ENCODE measurements at regions not wholly inside any gene's neighbourhood (a gene's known extent, or its start where the extent isn't known, plus 50 kb on each side); places are given as distances from the start of the nearest gene placed in this dataset.

DNA sequence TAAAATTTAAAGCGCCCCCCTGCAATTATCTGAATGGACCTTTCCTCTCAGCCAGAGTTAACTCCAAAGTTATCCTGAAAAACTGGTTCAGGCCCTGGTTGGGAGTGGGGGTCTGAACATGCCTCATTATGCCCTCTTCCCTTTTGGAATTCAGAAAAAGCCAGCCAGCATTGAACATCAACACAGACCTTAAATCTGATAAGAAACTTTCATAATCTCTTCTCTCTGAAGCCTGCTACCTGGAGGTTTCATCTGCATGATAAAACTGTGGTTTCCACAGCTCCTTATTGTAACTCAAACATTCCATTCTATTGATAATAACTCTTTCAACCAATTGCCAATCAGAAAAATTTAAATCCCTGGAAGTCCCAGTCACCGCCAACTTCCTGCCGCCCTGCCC, 133.3 kb downstream of the ARL4A start:
- 65 to 83% methylated on average over 3 of the region's 3 CpGs for WGBS, 2 donors
- no peaks in the 10 kb centered on the region for H3K4me1 ChIP-seq
- H3K4me3 ChIP-seq, result no peak overlapping the region
- ATAC-seq (no peak), DNase-seq (no peak)
- TF ChIP-seq, protein P1, sequence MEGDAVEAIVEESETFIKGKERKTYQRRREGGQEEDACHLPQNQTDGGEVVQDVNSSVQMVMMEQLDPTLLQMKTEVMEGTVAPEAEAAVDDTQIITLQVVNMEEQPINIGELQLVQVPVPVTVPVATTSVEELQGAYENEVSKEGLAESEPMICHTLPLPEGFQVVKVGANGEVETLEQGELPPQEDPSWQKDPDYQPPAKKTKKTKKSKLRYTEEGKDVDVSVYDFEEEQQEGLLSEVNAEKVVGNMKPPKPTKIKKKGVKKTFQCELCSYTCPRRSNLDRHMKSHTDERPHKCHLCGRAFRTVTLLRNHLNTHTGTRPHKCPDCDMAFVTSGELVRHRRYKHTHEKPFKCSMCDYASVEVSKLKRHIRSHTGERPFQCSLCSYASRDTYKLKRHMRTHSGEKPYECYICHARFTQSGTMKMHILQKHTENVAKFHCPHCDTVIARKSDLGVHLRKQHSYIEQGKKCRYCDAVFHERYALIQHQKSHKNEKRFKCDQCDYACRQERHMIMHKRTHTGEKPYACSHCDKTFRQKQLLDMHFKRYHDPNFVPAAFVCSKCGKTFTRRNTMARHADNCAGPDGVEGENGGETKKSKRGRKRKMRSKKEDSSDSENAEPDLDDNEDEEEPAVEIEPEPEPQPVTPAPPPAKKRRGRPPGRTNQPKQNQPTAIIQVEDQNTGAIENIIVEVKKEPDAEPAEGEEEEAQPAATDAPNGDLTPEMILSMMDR (IDR thresholded peaks at IDR 0.05), result no peak
- H3K27ac ChIP-seq, result no peak overlapping the region
- intact Hi-C loops (cut with DNase I), result loop anchor here in 2 of 10 donors (10.0 kb wide), 2 partner anchors 126 to 136 kb away; partner anchors contain the start of gene ARL4A (in 1 of the 2)
- peaks cover 0 to 9% (median 0%) of the 10 kb centered on the region in 11 donors for H3K9me3 ChIP-seq
- H3K36me3 ChIP-seq, result no peaks in the 10 kb centered on the region
- H3K27me3 ChIP-seq, result no peaks in the 10 kb centered on the region

DNA sequence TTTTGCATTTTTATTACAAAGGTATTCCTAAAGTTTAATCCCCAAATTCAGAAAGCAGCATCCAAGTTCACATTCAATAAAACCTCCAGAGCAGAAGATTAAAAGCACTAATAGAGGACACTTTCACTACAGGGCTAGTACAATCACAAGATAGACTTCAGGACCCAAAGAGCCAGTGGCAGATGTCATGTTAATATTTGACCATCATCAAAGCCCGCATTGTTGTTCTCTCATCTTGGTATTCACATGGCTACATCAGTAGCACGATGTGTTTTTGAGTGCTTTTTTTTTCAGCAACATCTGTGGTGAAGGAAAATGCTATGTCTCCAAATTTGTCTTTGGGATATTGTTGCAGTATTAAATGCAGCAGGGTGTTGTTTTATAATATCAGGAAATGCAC, 134.3 kb downstream of the ARL4A start:
- intact Hi-C loops (cut with DNase I), result loop anchor here in 2 of 10 donors (10.0 kb wide), 2 partner anchors 127 to 137 kb away; partner anchors contain the start of gene ARL4A (in 1 of the 2)
- Histone ChIP-seq H3K4me3 (no peak overlapping the region), H3K4me1 (no peaks in the 10 kb centered on the region), H3K27ac (no peak overlapping the region), H3K9me3 (peaks cover 0 to 9% (median 0%) of the 10 kb centered on the region in 11 donors), H3K27me3 (no peaks in the 10 kb centered on the region), H3K36me3 (no peaks in the 10 kb centered on the region)
- TF ChIP-seq, protein P1 (IDR thresholded peaks at IDR 0.05), result no peak
- DNase-seq, result no peak
- WGBS, 2 donors, result 67 to 72% methylated on average over 2 of the region's 2 CpGs
- no peak for ATAC-seq

DNA sequence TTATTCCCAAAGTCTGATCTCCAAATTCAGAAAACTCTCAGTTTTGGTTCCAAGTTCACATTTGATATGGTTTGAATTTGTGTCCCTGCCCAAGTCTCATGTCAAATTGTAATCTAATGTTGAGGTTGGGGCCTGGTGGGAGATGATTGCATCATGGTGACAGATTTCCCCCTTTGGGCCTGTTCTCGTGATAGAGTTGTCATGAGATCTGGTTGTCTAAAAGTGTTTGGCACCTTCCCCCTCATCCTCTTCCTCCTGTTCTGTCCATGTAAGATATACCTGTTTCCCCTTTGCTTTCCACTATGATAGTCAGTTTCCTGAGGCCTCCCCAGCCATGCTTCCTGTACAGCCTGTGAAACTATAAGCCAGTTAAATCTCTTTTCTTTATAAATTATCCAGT, 138.6 kb downstream of the ARL4A start:
- intact Hi-C loops (cut with DNase I), result loop anchor here in 4 of 10 donors (2.0 to 10.0 kb wide), 4 partner anchors 131 to 141 kb away; partner anchors contain the start of gene ARL4A (in 3 of the 4)
- peaks cover 0 to 9% (median 0%) of the 10 kb centered on the region in 11 donors for H3K9me3 ChIP-seq
- H3K4me3 ChIP-seq, result no peak overlapping the region
- no peak for ATAC-seq
- TF ChIP-seq, protein P1 (IDR thresholded peaks at IDR 0.05), result no peak
- 39 to 48% methylated on average over 1 of the region's 1 CpG for WGBS, 2 donors
- H3K27me3 ChIP-seq, result no peaks in the 10 kb centered on the region
- peaks cover 0 to 6% (median 0%) of the 10 kb centered on the region in 9 donors for H3K4me1 ChIP-seq
- peak overlapping the region in 6 of 10 donors; percentile 60 to 75 (median 70) for H3K27ac ChIP-seq
- no peak for DNase-seq
- H3K36me3 ChIP-seq, result no peaks in the 10 kb centered on the region

DNA sequence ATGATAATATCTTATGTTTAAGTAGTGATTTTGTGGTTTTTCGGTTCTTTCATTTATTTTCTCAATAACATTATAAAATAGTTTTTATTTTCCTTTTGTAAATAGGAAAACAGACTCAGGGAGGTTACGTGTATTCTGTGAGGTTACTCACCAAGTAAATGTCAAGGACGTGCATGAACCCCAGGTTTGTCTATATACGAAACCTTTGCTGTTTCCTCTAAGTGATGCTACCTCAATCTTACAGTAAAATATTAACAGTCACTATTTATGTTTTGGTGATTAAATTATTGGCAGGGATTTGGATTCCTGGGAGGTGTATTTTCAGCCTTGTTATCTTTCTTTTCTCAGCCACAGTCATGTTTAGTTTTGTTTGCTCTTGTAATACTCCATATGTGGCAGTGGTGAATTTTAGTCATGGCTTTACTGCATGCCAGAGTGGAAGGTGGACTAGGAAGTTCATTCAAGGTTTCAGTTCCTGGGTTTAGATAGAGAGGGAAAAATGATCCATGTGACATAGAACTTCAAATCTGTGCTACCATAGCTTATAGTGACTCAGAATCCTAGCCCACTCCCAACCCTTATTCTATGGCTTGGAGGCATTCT, 139.9 kb downstream of the ARL4A start:
- Histone ChIP-seq H3K4me1 (peaks cover 0 to 6% (median 0%) of the 10 kb centered on the region in 9 donors), H3K4me3 (no peak overlapping the region), H3K9me3 (peaks cover 0 to 9% (median 0%) of the 10 kb centered on the region in 11 donors), H3K27ac (peak overlapping the region in 9 of 10 donors; percentile 59 to 75 (median 70)), H3K36me3 (no peaks in the 10 kb centered on the region), H3K27me3 (no peaks in the 10 kb centered on the region)
- TF ChIP-seq, protein P1 (IDR thresholded peaks at IDR 0.05), result no peak
- intact Hi-C loops (cut with DNase I), result loop anchor here in 4 of 10 donors (2.0 to 10.0 kb wide), 4 partner anchors 133 to 143 kb away; partner anchors contain the start of gene ARL4A (in 3 of the 4)
- peak in 1 of 2 donors; percentile 13 for DNase-seq
- peak; percentile 67 to 95 (median 91) for ATAC-seq
- WGBS, 2 donors, result 54 to 70% methylated on average over 4 of the region's 4 CpGs

Data from heart right ventricle (tissue), 16 donors.